Trophoblast cell (in vitro differentiated cells and primary cell): ENCODE measurements at regions not wholly inside any gene's neighbourhood (a gene's known extent, or its start where the extent isn't known, plus 50 kb on each side); places are given as distances from the start of the nearest gene placed in this dataset.

ENCODE experiments used
- DNase-seq, 2 donors: peaks; one replicate each; pipeline ENCODE4 v3.0.0-alpha.2; 2016
- H2AFZ ChIP-seq: 2 replicates; pipeline ENCODE4 v1.6.1; 2013; ENCODE audit warnings: low read length, moderate library complexity, mild to moderate bottlenecking; ENCODE audit not compliant: insufficient read depth, poor library complexity
- H2AK5ac ChIP-seq: 2 replicates; pipeline ENCODE4 v1.6.1; 2013; ENCODE audit warnings: mild to moderate bottlenecking, low read length
- H2BK120ac ChIP-seq: 2 replicates; pipeline ENCODE4 v1.6.1; 2013; ENCODE audit warnings: low read length, mild to moderate bottlenecking, moderate library complexity; ENCODE audit not compliant: insufficient read depth, poor library complexity
- H2BK12ac ChIP-seq: 2 replicates; pipeline ENCODE4 v1.6.1; 2013; ENCODE audit warnings: mild to moderate bottlenecking, low read length, moderate library complexity
- H2BK5ac ChIP-seq: 2 replicates; pipeline ENCODE4 v1.6.1; 2013; ENCODE audit warnings: low read length, low read depth, moderate library complexity, mild to moderate bottlenecking; ENCODE audit not compliant: poor library complexity
- H3K14ac ChIP-seq: 2 replicates; pipeline ENCODE4 v1.6.1; 2013; ENCODE audit warnings: mild to moderate bottlenecking, low read length
- H3K18ac ChIP-seq: 2 replicates; pipeline ENCODE4 v1.6.1; 2013; ENCODE audit warnings: mild to moderate bottlenecking, low read length
- H3K23ac ChIP-seq: 2 replicates; pipeline ENCODE4 v1.6.1; 2013; ENCODE audit warnings: low read length
- H3K27ac ChIP-seq: 2 replicates; pipeline ENCODE4 v1.5.1; 2013; ENCODE audit warnings: low read depth, mild to moderate bottlenecking, inconsistent platforms, low read length, moderate library complexity
- H3K27me3 ChIP-seq: 2 replicates; pipeline ENCODE4 v1.6.1; 2013; ENCODE audit warnings: inconsistent platforms, mild to moderate bottlenecking, low read length, moderate library complexity; ENCODE audit not compliant: insufficient read depth
- H3K36me3 ChIP-seq, 2 experiments: 1 replicate in 1 of 2; 2 replicates in 1 of 2; pipeline ENCODE4 v1.6.1; 2013; ENCODE audit warnings: low read length in 2 of 2, mild to moderate bottlenecking in 2 of 2, moderate library complexity in 1 of 2; ENCODE audit not compliant: insufficient read depth in 2 of 2, control insufficient read depth in 1 of 2
- H3K4ac ChIP-seq: 2 replicates; pipeline ENCODE4 v1.6.1; 2013; ENCODE audit warnings: low read depth, mild to moderate bottlenecking, low read length, moderate library complexity
- H3K4me1 ChIP-seq, 2 experiments: 1 replicate in 1 of 2; 2 replicates in 1 of 2; pipeline ENCODE4 v1.6.1; 2013; ENCODE audit warnings: low read length in 2 of 2, mild to moderate bottlenecking in 2 of 2, moderate library complexity in 1 of 2; ENCODE audit not compliant: insufficient read depth in 2 of 2, control insufficient read depth in 1 of 2
- H3K4me2 ChIP-seq: 2 replicates; pipeline ENCODE4 v1.6.1; 2013; ENCODE audit warnings: inconsistent platforms, mild to moderate bottlenecking, low read length, moderate library complexity
- H3K4me3 ChIP-seq: 2 replicates; pipeline ENCODE4 v1.5.1; 2013; ENCODE audit warnings: mild to moderate bottlenecking, low read depth, low read length, inconsistent platforms
- H3K79me1 ChIP-seq: one replicate; pipeline ENCODE4 v1.6.1; 2013; ENCODE audit warnings: low read length
- H3K79me2 ChIP-seq: 2 replicates; pipeline ENCODE4 v1.6.1; 2013; ENCODE audit warnings: low read length, mild to moderate bottlenecking; ENCODE audit not compliant: control insufficient read depth, insufficient read depth, poor library complexity
- H3K9ac ChIP-seq: 2 replicates; pipeline ENCODE4 v1.6.1; 2013; ENCODE audit warnings: mild to moderate bottlenecking, low read length
- H3K9me3 ChIP-seq: 2 replicates; pipeline ENCODE4 v1.6.1; 2013; ENCODE audit warnings: low read depth, mild to moderate bottlenecking, control low read depth, inconsistent platforms, low read length; ENCODE audit not compliant: insufficient read depth
- H4K12ac ChIP-seq: 2 replicates; pipeline ENCODE4 v1.6.1; 2013; ENCODE audit warnings: low read depth, mild to moderate bottlenecking, low read length, moderate library complexity
- H4K8ac ChIP-seq: 2 replicates; pipeline ENCODE4 v1.6.1; 2013; ENCODE audit warnings: low read depth, mild to moderate bottlenecking, low read length, moderate library complexity
- H4K91ac ChIP-seq: one replicate; pipeline ENCODE4 v1.6.1; 2013; ENCODE audit warnings: low read depth, mild to moderate bottlenecking, low read length, moderate library complexity
- WGBS: extraction: QIAGEN DNeasy Blood & Tissue Kit; methylation state at CpG from one replicate; pipeline ENCODE4 v1.1.7; 2013; ENCODE audit warnings: missing lambda C conversion rate; ENCODE audit not compliant: insufficient read length, insufficient coverage; ENCODE audit errors: extremely low coverage; 5-methylcytosine and 5-hydroxymethylcytosine counted together

- H2AFZ ChIP-seq, result no peak overlapping the region
- H3K23ac ChIP-seq, result no peak overlapping the region
- no peak overlapping the region for H4K8ac ChIP-seq
- H3K27ac ChIP-seq, result no peak overlapping the region
- no peak for DNase-seq
- no peak overlapping the region for H4K91ac ChIP-seq
- no peak overlapping the region for H2BK120ac ChIP-seq
- no peak overlapping the region for H3K14ac ChIP-seq
- H3K4me3 ChIP-seq, result no peak overlapping the region
- H3K4me1 ChIP-seq, result no peaks in the 10 kb centered on the region
- H3K4me2 ChIP-seq, result no peak overlapping the region
- no peaks in the 10 kb centered on the region for H3K36me3 ChIP-seq
- H2AK5ac ChIP-seq, result no peak overlapping the region
- H3K9me3 ChIP-seq, result peaks cover 2% of the 10 kb centered on the region
- H3K27me3 ChIP-seq, result no peaks in the 10 kb centered on the region
- H2BK12ac ChIP-seq, result no peak overlapping the region
- no CpG with 5 or more reads among the region's 8 CpGs for WGBS
- no peak overlapping the region for H3K9ac ChIP-seq
- H3K4ac ChIP-seq, result no peak overlapping the region
- H3K79me2 ChIP-seq, result no peaks in the 10 kb centered on the region
- H3K79me1 ChIP-seq, result no peaks in the 10 kb centered on the region
- H4K12ac ChIP-seq, result no peak overlapping the region
- H3K18ac ChIP-seq, result no peak overlapping the region
- no peak overlapping the region for H2BK5ac ChIP-seq
Observed at GRCh38 chr18:79624356-79625170, 55.0 kb upstream of the CTDP1 start.

GRCh38 chr18:79625195-79625923 is 54.2 kb upstream of the CTDP1 start:
- Histone ChIP-seq H3K4me3 (no peak overlapping the region), H3K9me3 (no peaks in the 10 kb centered on the region), H2BK12ac (no peak overlapping the region), H4K91ac (no peak overlapping the region), H3K36me3 (no peaks in the 10 kb centered on the region), H3K4me1 (no peaks in the 10 kb centered on the region), H3K4me2 (no peak overlapping the region), H3K18ac (no peak overlapping the region), H3K14ac (no peak overlapping the region), H2BK5ac (no peak overlapping the region), H3K27me3 (no peaks in the 10 kb centered on the region), H3K4ac (no peak overlapping the region), H4K12ac (no peak overlapping the region), H3K79me1 (no peaks in the 10 kb centered on the region), H3K9ac (no peak overlapping the region), H3K27ac (no peak overlapping the region), H3K79me2 (no peaks in the 10 kb centered on the region), H2BK120ac (no peak overlapping the region), H2AK5ac (no peak overlapping the region), H2AFZ (no peak overlapping the region), H3K23ac (no peak overlapping the region), H4K8ac (no peak overlapping the region)
- peak; percentile 19 to 46 for DNase-seq
- no CpG with 5 or more reads among the region's 17 CpGs for WGBS

- no peak overlapping the region for H3K4ac ChIP-seq
- H3K27me3 ChIP-seq, result no peaks in the 10 kb centered on the region
- no peaks in the 10 kb centered on the region for H3K79me1 ChIP-seq
- H4K12ac ChIP-seq, result no peak overlapping the region
- no peak overlapping the region for H2BK120ac ChIP-seq
- no peak overlapping the region for H3K4me3 ChIP-seq
- WGBS, result no CpG with 5 or more reads among the region's 26 CpGs
- H4K8ac ChIP-seq, result no peak overlapping the region
- H3K4me1 ChIP-seq, result no peaks in the 10 kb centered on the region
- H2BK5ac ChIP-seq, result no peak overlapping the region
- no peaks in the 10 kb centered on the region for H3K36me3 ChIP-seq
- no peak overlapping the region for H2AK5ac ChIP-seq
- no peak overlapping the region for H2AFZ ChIP-seq
- no peak overlapping the region for H3K14ac ChIP-seq
- no peak overlapping the region for H3K4me2 ChIP-seq
- H3K9ac ChIP-seq, result no peak overlapping the region
- peaks cover 3% of the 10 kb centered on the region for H3K9me3 ChIP-seq
- no peak overlapping the region for H3K27ac ChIP-seq
- H4K91ac ChIP-seq, result no peak overlapping the region
- no peak overlapping the region for H3K18ac ChIP-seq
- no peak for DNase-seq
- H2BK12ac ChIP-seq, result no peak overlapping the region
- no peaks in the 10 kb centered on the region for H3K79me2 ChIP-seq
- no peak overlapping the region for H3K23ac ChIP-seq
Observed at GRCh38 chr18:79625924-79626561, 53.6 kb upstream of the CTDP1 start.

- no peak overlapping the region for H4K91ac ChIP-seq
- H3K4me2 ChIP-seq, result no peak overlapping the region
- no peak overlapping the region for H2BK5ac ChIP-seq
- H4K8ac ChIP-seq, result no peak overlapping the region
- H2BK120ac ChIP-seq, result no peak overlapping the region
- peaks cover 7% of the 10 kb centered on the region for H3K9me3 ChIP-seq
- no peak overlapping the region for H4K12ac ChIP-seq
- no peak overlapping the region for H3K9ac ChIP-seq
- no peak overlapping the region for H3K27ac ChIP-seq
- H3K79me2 ChIP-seq, result no peaks in the 10 kb centered on the region
- no peak overlapping the region for H3K4me3 ChIP-seq
- no peak overlapping the region for H3K4ac ChIP-seq
- H3K4me1 ChIP-seq, result no peaks in the 10 kb centered on the region
- H3K18ac ChIP-seq, result no peak overlapping the region
- H3K36me3 ChIP-seq, result no peaks in the 10 kb centered on the region
- no peak overlapping the region for H3K14ac ChIP-seq
- H3K79me1 ChIP-seq, result no peaks in the 10 kb centered on the region
- H3K23ac ChIP-seq, result no peak overlapping the region
- H2AK5ac ChIP-seq, result no peak overlapping the region
- H2AFZ ChIP-seq, result no peak overlapping the region
- H2BK12ac ChIP-seq, result no peak overlapping the region
- WGBS, result no CpG with 5 or more reads among the region's 45 CpGs
- H3K27me3 ChIP-seq, result no peaks in the 10 kb centered on the region
- DNase-seq, result no peak
Observed at GRCh38 chr18:79626905-79627749, 52.5 kb upstream of the CTDP1 start.
